SK-N-SH (cell line): ENCODE measurements at regions not wholly inside any gene's neighbourhood (a gene's known extent, or its start where the extent isn't known, plus 50 kb on each side); places are given as distances from the start of the nearest gene placed in this dataset.

Source experiments
- CTCF ChIP-seq: fragments of 200-600 bp; sonication (generic); IDR thresholded peaks from 2 replicates; pipeline ENCODE4 v1.6.1; 2017; ENCODE audit warnings: antibody characterized with exemption, mild to moderate bottlenecking, moderate library complexity
- RAD21 ChIP-seq: IDR thresholded peaks from 2 replicates; pipeline ENCODE4 v1.6.1; 2012; ENCODE audit warnings: mild to moderate bottlenecking, low read length
- SMC3 ChIP-seq: IDR thresholded peaks from 2 replicates; pipeline ENCODE4 v1.6.1; 2012; ENCODE audit warnings: low read depth, low read length, improper control_type of control experiment

- no peak for TF ChIP-seq RAD21
- no peak for TF ChIP-seq SMC3
- TF ChIP-seq CTCF = no peak
Observed at GRCh38 chr15:98294126-98294525, 333.6 kb downstream of the ARRDC4 start.
